GM18909 (cell line): ENCODE measurements at regions not wholly inside any gene's neighbourhood (a gene's known extent, or its start where the extent isn't known, plus 50 kb on each side); places are given as distances from the start of the nearest gene placed in this dataset.

Experiments
- ATAC-seq: cut with Tn5 transposase; IDR thresholded peaks from one replicate; pipeline ENCODE4 v1.9.1; 2021; ENCODE audit warnings: mild to moderate bottlenecking; ENCODE audit not compliant: unreplicated experiment, poor library complexity

GRCh38 chr9:118782790-118783463 is 586.3 kb downstream of the BRINP1 start:
- ATAC-seq = no peak

GRCh38 chr9:118784033-118784432 is 585.2 kb downstream of the BRINP1 start:
- no peak for ATAC-seq

GRCh38 chr9:118785456-118785855 is 583.8 kb downstream of the BRINP1 start:
- no peak for ATAC-seq

GRCh38 chr9:118786877-118787276 is 582.4 kb downstream of the BRINP1 start:
- ATAC-seq = no peak

GRCh38 chr9:118809160-118809625 is 560.0 kb downstream of the BRINP1 start:
- no peak for ATAC-seq

GRCh38 chr9:118829334-118829733 is 539.9 kb downstream of the BRINP1 start:
- no peak for ATAC-seq

- no peak for ATAC-seq
Observed at GRCh38 chr9:118832371-118832770, 536.9 kb downstream of the BRINP1 start.

- no peak for ATAC-seq
Observed at GRCh38 chr9:118836891-118837290, 532.3 kb downstream of the BRINP1 start.

- no peak for ATAC-seq
Observed at GRCh38 chr9:118871531-118871930, 497.7 kb downstream of the BRINP1 start.

GRCh38 chr9:118882684-118883083 is 486.6 kb downstream of the BRINP1 start:
- no peak for ATAC-seq

- no peak for ATAC-seq
Observed at GRCh38 chr9:118883411-118883810, 485.8 kb downstream of the BRINP1 start.

GRCh38 chr9:118891213-118891612 is 478.0 kb downstream of the BRINP1 start:
- ATAC-seq = no peak

GRCh38 chr9:118896324-118897000 is 472.8 kb downstream of the BRINP1 start:
- ATAC-seq = no peak

GRCh38 chr9:118918180-118918579 is 451.1 kb downstream of the BRINP1 start:
- ATAC-seq = no peak

- no peak for ATAC-seq
Observed at GRCh38 chr9:118928722-118929121, 440.5 kb downstream of the BRINP1 start.

- ATAC-seq = no peak
Observed at GRCh38 chr9:118929287-118929686, 439.9 kb downstream of the BRINP1 start.

- ATAC-seq = no peak
Observed at GRCh38 chr9:118931941-118932340, 437.3 kb downstream of the BRINP1 start.

- no peak for ATAC-seq
Observed at GRCh38 chr9:118938581-118938980, 430.7 kb downstream of the BRINP1 start.

- no peak for ATAC-seq
Observed at GRCh38 chr9:118940473-118940872, 428.8 kb downstream of the BRINP1 start.

GRCh38 chr9:118946669-118947068 is 422.6 kb downstream of the BRINP1 start:
- no peak for ATAC-seq

GRCh38 chr9:118954857-118955256 is 414.4 kb downstream of the BRINP1 start:
- no peak for ATAC-seq

GRCh38 chr9:118957585-118957984 is 411.6 kb downstream of the BRINP1 start:
- ATAC-seq = no peak
